Femur (tissue), 1 donor: ENCODE measurements at regions not wholly inside any gene's neighbourhood (a gene's known extent, or its start where the extent isn't known, plus 50 kb on each side); places are given as distances from the start of the nearest gene placed in this dataset.
A peak's percentile ranks its signal among the peaks of the same experiment; 100 is the strongest.

Experiments
- DNase-seq: peaks from one replicate; pipeline ENCODE4 v3.0.0-alpha.2; 2017

DNA sequence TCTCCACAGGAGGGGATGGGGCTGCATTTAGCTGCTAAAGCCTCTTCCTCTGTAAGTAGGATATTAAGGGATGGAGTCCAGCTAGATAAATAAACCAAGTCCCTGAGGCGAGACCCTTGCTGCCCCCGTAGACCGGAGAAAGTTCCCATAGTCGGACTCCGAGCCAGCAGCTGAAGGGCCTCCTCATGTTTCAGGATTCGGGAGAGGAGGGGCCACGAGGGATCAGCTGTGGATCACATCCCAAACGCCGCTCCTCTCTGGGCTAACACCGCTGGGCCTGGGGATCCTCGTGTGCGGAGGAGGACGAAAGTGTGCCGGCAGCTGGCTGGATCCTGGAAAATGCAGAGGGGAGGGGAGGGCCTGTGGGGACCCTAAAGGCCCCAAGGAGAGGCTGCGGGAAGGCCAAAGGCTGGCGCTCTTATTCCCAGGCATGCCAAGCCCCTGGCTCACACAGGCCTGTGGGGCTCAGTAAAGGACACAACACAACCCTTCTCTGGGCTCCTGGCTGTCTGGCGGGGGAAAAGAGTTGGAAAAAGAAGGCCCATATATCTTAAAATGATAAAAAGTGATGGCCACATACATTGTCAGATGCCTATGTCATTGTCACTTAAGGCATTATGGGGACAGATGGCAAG is 82.5 kb upstream of the TMEM72 start:
- DNase-seq = peak; percentile 88

GRCh38 chr10:44829426-44829825 is 81.7 kb upstream of the TMEM72 start:
- no peak for DNase-seq

DNA sequence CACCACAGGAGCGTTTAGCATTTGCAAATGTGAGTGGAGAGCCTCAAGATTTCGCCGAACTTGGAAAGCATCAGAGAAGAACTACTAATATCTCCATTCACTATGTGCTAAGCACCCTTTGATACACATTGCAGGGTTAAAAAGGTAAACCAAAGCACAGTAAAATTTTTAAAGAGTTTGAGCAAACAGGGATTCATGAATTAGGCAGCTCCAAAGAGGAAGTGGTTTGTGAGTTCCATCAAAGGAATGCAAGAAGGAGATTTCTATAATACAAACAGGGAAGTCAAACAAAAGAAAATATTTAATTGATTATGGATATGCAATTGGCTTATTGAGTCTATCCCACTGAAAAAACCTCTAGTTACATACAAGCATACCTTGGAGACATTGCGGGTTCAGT is 81.1 kb upstream of the TMEM72 start:
- DNase-seq = no peak

- DNase-seq = no peak
These were observed 79.6 kb upstream of the TMEM72 start for GRCh38 chr10:44831581-44831980.

DNA sequence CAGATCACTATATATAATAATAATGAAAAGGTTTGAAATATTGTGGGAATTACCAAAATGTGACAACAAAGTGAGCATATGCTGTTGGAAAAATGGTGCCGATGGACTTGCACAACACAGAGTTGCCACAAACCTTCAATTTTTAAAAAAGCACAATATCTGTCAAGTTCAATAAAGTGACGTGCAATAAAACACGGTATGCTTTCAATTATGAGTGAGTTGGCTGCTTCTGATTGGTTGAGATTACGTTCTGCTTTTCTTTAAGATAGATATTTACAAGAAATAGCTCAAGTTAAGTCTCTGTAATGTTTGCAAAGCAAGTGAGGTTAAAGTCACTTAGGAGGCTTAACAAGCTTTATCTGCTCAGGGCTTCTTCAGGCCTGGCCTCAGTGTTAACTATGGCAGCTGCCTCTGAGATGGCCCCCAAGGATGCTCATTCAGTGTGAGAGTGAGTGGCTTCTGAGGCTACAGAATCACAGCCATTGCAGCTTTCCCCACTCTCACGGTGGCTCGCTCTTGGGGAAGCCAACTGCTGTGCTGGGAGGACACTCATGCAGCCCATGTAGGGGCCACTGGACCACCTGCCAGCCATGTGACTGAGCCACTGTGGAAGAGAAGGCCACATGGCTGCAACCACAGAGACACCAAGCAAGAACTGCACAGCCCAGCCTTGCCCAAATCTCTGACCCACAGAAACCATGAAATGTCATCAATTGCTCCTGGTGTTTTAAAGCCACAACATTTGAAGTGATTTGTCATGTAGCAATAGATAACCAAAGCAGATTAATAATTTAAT is 78.3 kb upstream of the TMEM72 start:
- no peak for DNase-seq

GRCh38 chr10:44834131-44834530 is 77.0 kb upstream of the TMEM72 start:
- no peak for DNase-seq

- no peak for DNase-seq
These were observed 75.8 kb upstream of the TMEM72 start for GRCh38 chr10:44835300-44835699.

GRCh38 chr10:44843484-44843883 is 67.7 kb upstream of the TMEM72 start:
- DNase-seq = no peak

DNA sequence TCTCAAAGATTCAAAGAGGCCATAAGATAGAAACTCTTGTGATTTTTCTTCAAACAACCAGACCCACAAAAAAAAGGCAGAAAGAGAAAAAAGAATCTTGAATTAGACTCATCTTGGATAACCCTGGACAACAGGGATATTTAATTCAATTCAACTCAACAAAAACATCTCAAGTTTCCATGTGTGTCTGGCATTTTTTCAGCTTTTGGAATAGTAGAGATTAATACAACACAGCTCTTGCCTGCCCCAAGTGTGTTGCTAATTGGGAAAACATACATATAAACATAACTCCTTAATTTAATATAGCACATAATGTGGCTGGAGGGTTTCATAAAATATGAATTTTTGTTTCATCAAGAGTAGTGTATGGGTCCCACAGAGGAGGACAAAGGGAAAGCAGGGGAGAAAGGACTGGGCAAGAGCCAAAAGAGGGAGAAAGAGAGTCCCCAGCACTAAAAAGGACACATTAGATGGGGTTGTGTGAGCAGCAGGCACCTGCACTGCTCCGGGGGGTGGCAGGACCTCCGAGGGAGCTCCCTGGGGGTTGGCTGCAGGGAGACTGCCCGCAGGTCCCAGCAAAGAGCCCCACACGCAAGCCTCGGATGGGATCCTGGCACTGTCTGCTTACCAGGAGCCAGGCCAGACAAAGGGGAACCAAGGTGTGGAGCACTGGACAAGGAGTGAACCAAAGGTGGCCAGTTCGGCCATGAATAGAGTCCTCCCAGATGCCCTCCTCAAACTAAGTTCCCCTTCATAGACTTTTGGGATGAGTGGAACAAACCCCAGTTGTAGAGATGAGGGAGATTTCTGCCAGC is 65.6 kb upstream of the TMEM72 start:
- no peak for DNase-seq

- DNase-seq = no peak
These were observed 64.0 kb upstream of the TMEM72 start for GRCh38 chr10:44847110-44847509.

- no peak for DNase-seq
These were observed 62.9 kb upstream of the TMEM72 start for GRCh38 chr10:44848211-44848610.

GRCh38 chr10:44849936-44850335 is 61.2 kb upstream of the TMEM72 start:
- no peak for DNase-seq

DNA sequence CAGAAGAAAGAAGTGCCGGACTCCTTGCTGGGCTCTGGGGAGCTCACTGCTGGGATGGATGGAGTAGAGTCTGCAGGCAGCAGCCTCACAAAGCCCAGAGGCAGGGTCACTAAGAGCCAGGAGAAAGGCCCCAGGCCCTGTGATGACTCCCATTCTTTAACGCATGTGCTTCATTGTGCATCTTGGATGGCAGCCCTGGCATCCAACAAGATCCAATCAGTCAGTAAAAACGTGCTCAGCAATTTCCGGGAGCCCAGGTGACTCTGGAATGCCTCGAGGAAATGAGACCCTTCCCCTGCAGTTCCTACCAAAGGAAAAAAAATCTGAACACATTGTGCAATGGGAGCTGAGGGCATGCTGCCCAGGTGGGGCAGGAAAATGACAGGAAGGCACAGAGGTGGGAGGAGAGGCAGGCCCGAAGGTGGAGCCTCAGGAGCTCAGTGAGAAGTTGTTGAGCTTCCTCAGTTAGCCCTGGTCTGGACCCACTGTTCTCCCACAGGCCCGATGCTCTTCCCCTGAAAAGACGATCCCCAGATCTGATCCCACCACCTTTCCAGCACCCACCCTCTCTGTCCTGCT is 60.7 kb upstream of the TMEM72 start:
- DNase-seq = no peak

DNA sequence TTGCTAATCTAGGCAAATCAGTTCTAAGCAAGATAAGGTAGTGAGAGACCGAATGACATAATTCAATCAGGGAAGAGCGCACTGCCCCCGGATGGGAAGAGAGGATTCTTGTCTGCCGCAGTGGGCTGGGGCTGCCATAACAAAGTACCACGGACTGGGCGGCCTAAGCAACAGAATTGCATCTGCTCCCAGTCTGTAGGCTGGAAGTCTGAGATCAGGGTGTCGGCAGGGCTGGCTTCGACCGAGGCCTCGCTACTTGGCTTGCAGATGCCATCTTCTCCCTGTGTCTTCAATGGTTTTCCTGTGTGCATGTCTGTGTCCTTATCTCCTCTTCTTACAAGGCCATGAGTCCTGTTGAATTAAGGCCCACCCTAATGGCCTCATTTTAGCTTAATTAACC is 59.7 kb upstream of the TMEM72 start:
- DNase-seq = no peak

GRCh38 chr10:44851881-44852280 is 59.3 kb upstream of the TMEM72 start:
- no peak for DNase-seq

- peak; percentile 45 for DNase-seq
These were observed 57.9 kb upstream of the TMEM72 start for GRCh38 chr10:44853148-44853734.

GRCh38 chr10:44853796-44854195 is 57.3 kb upstream of the TMEM72 start:
- no peak for DNase-seq

DNA sequence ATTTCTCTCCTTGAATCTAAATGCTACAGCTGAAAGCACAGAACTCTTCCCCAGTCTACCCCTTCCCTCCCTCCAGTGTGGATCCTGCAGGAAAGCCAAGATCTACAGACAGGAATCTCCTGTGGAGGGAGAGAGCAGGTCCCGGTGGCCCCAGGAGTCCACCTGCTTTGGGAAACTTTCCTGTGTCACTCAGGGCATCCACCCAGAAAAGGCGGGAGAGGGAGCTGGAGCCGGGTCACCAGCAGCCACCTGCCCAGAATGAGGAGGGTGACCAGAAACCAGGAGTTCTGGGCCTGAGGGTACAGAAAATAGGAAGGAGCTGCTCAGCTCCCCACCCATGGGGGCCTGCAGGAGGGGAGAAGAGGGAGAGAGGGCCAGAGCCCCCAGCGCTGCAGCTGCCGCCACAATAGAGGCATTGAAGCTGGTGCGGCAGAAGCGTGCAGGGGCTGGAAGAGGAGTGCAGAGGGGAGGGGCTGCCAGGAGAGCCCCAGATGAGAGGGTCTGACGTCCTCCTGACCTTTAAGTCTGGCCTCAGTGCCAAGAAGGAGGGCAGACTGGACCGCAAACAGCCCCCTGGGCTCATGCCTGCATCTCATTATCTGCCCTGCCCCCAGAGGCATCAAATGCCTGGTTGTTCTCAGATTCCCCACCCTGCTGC is 56.3 kb upstream of the TMEM72 start:
- DNase-seq = no peak

GRCh38 chr10:44856696-44857095 is 54.4 kb upstream of the TMEM72 start:
- no peak for DNase-seq

GRCh38 chr10:44857363-44858016 is 53.6 kb upstream of the TMEM72 start:
- peak; percentile 83 for DNase-seq

DNA sequence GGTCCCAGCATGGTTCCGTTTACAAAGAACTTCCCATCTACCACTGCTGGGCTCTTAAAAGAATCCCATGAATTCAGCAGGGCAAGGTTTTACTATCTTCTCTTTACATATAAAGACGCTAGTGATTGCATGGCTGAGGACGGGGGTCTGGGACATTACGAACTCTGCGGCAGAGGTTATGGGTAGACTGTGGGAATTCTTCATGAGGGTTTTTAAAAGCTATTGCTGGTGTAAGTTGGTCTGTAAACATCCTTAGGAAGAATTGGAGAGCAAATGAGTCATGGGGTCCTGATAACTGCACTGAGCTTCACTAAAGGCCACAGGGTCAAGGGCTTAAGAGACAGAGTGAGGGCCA is 53.1 kb upstream of the TMEM72 start:
- no peak for DNase-seq

- no peak for DNase-seq
These were observed 52.1 kb upstream of the TMEM72 start for GRCh38 chr10:44858988-44859387.
